ENCODE measurements at regions not wholly inside any gene's neighbourhood (a gene's known extent, or its start where the extent isn't known, plus 50 kb on each side); places are given as distances from the start of the nearest gene placed in this dataset.

DNA sequence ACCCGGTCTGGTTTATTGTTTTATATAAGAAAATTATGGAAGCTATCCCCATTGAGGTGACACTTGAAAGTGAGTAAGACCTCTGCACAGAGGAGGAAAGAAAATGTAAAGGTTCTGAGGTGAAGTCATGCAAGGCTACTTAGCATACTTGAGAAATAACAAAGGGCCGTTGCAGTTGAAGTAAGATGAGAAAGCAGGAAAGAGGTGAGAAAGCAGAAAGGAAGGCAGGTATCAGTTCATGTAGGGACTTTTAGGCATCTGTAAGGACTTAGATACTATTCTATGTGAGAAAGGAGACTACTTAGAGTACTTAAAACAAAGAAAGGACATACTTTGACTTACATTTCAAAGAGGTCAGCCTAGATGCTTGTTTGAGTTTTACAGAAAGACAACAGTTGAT, 84.7 kb downstream of the CASP12 start:
- H3K9me3 ChIP-seq (ENCODE audit: control insufficient read depth in 1 of 2, low read length in 2 of 2), result no peaks in the 10 kb centered on the region
- ChIA-PET CTCF (ENCODE audit: partially characterized antibody) (no interaction called here), POLR2A (ENCODE audit: partially characterized antibody) (no interaction called here)
- Mint-ChIP-seq H3K4me1 (peaks cover 0 to 2% (median 0%) of the 10 kb centered on the region in 4 donors), H3K36me3 (no peaks in the 10 kb centered on the region), H3K27me3 (no peaks in the 10 kb centered on the region), H3K4me3 (no peak overlapping the region), H3K27ac (no peak overlapping the region), H3K9me3 (peaks cover 0 to 2% (median 0%) of the 10 kb centered on the region in 8 donors)
- no peaks in the 10 kb centered on the region for H3K27me3 ChIP-seq (ENCODE audit: insufficient read depth, low read length)
- H3K36me3 ChIP-seq (ENCODE audit: insufficient read depth, low read length), result no peaks in the 10 kb centered on the region
- no peak for DNase-seq
- H3K4me1 ChIP-seq (ENCODE audit: insufficient read depth, low read length), result no peaks in the 10 kb centered on the region
- H3K4me3 ChIP-seq (ENCODE audit: low read length in 2 of 2), result no peak overlapping the region
- no peak overlapping the region for H3K27ac ChIP-seq (ENCODE audit: low read depth, low read length)
- intact Hi-C loops (cut with micrococcal nuclease), result no loop called here

DNA sequence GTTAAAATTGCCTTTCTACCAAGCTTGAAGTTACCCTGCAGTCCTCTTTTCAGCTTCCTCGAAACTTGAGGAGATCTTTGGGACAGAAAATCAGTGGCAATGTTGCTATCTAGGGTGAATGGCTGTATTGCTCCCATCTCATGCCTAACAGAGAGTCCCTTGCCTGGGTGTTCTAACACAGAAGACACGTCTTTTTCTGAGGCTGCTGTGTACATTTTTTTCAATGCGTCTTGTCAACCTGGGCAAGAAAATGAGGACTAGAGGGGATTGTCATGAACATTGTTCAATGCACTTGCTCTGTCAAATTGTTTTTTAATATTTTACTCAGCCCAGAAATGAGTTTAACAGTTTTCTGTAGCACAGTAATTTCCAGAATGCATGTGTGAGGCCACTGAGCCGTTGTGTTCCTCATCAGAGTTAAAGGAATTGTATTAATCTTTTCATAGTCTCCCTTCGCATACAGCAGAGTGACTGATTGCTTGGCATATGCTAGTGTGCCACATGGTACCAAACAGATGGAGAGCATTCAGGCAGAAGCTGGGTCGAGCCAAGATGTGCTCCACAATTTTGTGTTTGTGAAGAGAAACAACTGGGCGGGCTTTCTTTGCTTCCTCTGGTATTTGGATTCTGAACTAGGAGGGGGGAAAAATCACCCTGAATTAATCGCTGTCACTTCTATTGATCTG, 86.0 kb downstream of the CASP12 start:
- Mint-ChIP-seq H3K4me3 (no peak overlapping the region), H3K36me3 (no peaks in the 10 kb centered on the region), H3K27me3 (no peaks in the 10 kb centered on the region), H3K9me3 (peaks cover 0 to 2% (median 0%) of the 10 kb centered on the region in 8 donors), H3K4me1 (no peaks in the 10 kb centered on the region), H3K27ac (no peak overlapping the region)
- H3K27me3 ChIP-seq (ENCODE audit: insufficient read depth, low read length), result no peaks in the 10 kb centered on the region
- intact Hi-C loops (cut with micrococcal nuclease), result no loop called here
- no peak overlapping the region for H3K27ac ChIP-seq (ENCODE audit: low read depth, low read length)
- no peaks in the 10 kb centered on the region for H3K9me3 ChIP-seq (ENCODE audit: control insufficient read depth in 1 of 2, low read length in 2 of 2)
- no peak for DNase-seq
- H3K4me1 ChIP-seq (ENCODE audit: insufficient read depth, low read length), result no peaks in the 10 kb centered on the region
- ChIA-PET POLR2A (ENCODE audit: partially characterized antibody) (no interaction called here), CTCF (ENCODE audit: partially characterized antibody) (interaction anchor here (0.7 kb wide), 1 partner anchor 129 kb away, joined by 3 read pairs; no protein-coding TSS in a partner anchor)
- H3K36me3 ChIP-seq (ENCODE audit: insufficient read depth, low read length), result no peaks in the 10 kb centered on the region
- H3K4me3 ChIP-seq (ENCODE audit: low read length in 2 of 2), result no peak overlapping the region

DNA sequence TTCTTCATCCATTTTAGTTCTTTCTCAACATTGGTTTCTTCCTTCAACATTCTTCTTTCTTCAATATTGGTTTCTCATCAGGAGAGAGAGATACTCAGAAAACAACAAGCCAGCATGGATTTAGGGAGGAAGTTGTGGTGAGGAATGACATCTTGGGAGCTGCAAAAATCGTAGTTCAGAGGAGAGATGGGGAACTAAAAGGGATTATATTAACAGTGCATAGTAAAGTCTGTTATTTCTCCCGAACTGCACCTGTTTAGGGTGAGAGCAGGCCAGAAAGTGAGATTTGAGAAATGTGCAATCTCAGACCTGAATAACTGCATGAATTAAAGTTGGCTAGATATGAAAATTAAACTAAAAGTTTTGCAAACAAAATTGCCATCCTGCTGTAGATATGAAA, 94.5 kb downstream of the CASP12 start:
- H3K4me1 Mint-ChIP-seq, result peaks cover 13 to 19% (median 16%) of the 10 kb centered on the region in 4 donors
- H3K27ac Mint-ChIP-seq, result peak overlapping the region in 1 of 7 donors; percentile 28
- peaks cover 20% of the 10 kb centered on the region for H3K4me1 ChIP-seq (ENCODE audit: insufficient read depth, low read length)
- H3K4me3 ChIP-seq (ENCODE audit: low read length in 2 of 2), result no peak overlapping the region
- no peaks in the 10 kb centered on the region for H3K27me3 Mint-ChIP-seq
- no peaks in the 10 kb centered on the region for H3K9me3 ChIP-seq (ENCODE audit: control insufficient read depth in 1 of 2, low read length in 2 of 2)
- no peak overlapping the region for H3K4me3 Mint-ChIP-seq
- H3K36me3 ChIP-seq (ENCODE audit: insufficient read depth, low read length), result no peaks in the 10 kb centered on the region
- H3K27ac ChIP-seq (ENCODE audit: low read depth, low read length), result no peak overlapping the region
- intact Hi-C loops (cut with micrococcal nuclease), result no loop called here
- no peaks in the 10 kb centered on the region for H3K9me3 Mint-ChIP-seq
- POLR2A ChIA-PET (ENCODE audit: partially characterized antibody), result no interaction called here
- H3K36me3 Mint-ChIP-seq, result no peaks in the 10 kb centered on the region
- no peak for DNase-seq
- H3K27me3 ChIP-seq (ENCODE audit: insufficient read depth, low read length), result no peaks in the 10 kb centered on the region
- CTCF ChIA-PET (ENCODE audit: partially characterized antibody), result interaction anchor here (0.6 kb wide), 1 partner anchor 90 kb away, joined by 4 read pairs; no protein-coding TSS in a partner anchor

DNA sequence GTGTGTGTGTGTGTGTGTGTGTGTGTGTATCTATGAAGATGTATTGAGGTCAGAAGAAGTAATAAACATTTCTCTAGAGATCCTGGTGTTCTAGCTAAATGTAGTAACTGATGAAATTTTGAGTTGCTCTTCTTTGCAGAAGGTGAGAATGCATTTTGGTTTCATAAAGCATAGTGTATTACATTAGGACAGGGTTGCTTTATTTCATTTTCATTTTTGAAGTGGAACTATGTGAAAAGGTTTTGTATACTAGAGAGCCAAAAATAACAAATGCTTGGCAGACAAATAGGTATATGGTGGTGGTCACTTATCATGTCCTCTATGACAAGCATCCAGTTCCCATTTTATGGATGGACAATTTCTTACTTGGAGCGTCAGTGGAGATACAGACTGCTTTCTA, 99.0 kb downstream of the CASP12 start:
- Histone ChIP-seq H3K4me1 (ENCODE audit: insufficient read depth, low read length) (peaks cover 29% of the 10 kb centered on the region), H3K9me3 (ENCODE audit: control insufficient read depth in 1 of 2, low read length in 2 of 2) (no peaks in the 10 kb centered on the region), H3K4me3 (ENCODE audit: low read length in 2 of 2) (peak overlapping the region in 1 of 2 donors; percentile 16), H3K36me3 (ENCODE audit: insufficient read depth, low read length) (no peaks in the 10 kb centered on the region), H3K27me3 (ENCODE audit: insufficient read depth, low read length) (no peaks in the 10 kb centered on the region), H3K27ac (ENCODE audit: low read depth, low read length) (no peak overlapping the region)
- Mint-ChIP-seq H3K27ac (peak overlapping the region; percentile 71 to 92 (median 89)), H3K4me3 (peak overlapping the region; percentile 80 to 93 (median 84)), H3K9me3 (peaks cover 0 to 6% (median 3%) of the 10 kb centered on the region in 8 donors), H3K27me3 (no peaks in the 10 kb centered on the region), H3K36me3 (peaks cover 1 to 3% of the 10 kb centered on the region in 2 donors), H3K4me1 (peaks cover 24 to 37% (median 33%) of the 10 kb centered on the region in 4 donors)
- DNase-seq, result peak in 3 of 5 donors; percentile 6 to 14 (median 9)
- intact Hi-C loops (cut with micrococcal nuclease), result loop anchor here (2.0 kb wide), 2 partner anchors 92 to 190 kb away; no protein-coding TSS in a partner anchor
- CTCF ChIA-PET (ENCODE audit: partially characterized antibody), result interaction anchor here (1.1 kb wide), 1 partner anchor 63 kb away, joined by 4 read pairs; no protein-coding TSS in a partner anchor
- POLR2A ChIA-PET (ENCODE audit: partially characterized antibody), result interaction anchor here (1.3 to 2.1 kb wide), 2 partner anchors 93 to 117 kb away, joined by 3 to 12 read pairs; no protein-coding TSS in a partner anchor

DNA sequence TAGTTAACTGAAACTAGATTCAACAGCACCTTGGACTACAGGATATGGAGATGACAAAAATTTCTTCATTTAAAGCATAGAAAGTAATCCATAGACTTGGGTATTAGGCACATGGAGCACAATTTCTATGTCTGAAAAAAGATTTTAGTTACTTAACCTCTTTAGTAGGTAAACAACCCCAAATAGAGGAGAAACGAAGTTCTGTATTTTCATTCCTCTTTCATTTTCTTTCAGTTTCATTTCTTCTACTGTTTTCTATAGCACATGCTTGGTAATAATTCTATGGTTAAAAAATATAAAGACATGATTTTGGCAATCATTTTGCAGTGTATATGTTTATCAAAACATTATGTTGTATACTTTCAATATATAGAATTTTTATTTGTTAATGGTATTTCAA, 99.5 kb downstream of the CASP12 start:
- Histone ChIP-seq H3K27me3 (ENCODE audit: insufficient read depth, low read length) (no peaks in the 10 kb centered on the region), H3K27ac (ENCODE audit: low read depth, low read length) (peak overlapping the region; percentile 44), H3K4me1 (ENCODE audit: insufficient read depth, low read length) (peaks cover 29% of the 10 kb centered on the region), H3K36me3 (ENCODE audit: insufficient read depth, low read length) (no peaks in the 10 kb centered on the region), H3K4me3 (ENCODE audit: low read length in 2 of 2) (peak overlapping the region in 1 of 2 donors; percentile 37), H3K9me3 (ENCODE audit: control insufficient read depth in 1 of 2, low read length in 2 of 2) (no peaks in the 10 kb centered on the region)
- peaks cover 0 to 6% (median 3%) of the 10 kb centered on the region in 8 donors for H3K9me3 Mint-ChIP-seq
- ChIA-PET POLR2A (ENCODE audit: partially characterized antibody) (interaction anchor here (0.7 to 2.1 kb wide), 2 partner anchors 93 to 118 kb away, joined by 3 to 12 read pairs; no protein-coding TSS in a partner anchor), CTCF (ENCODE audit: partially characterized antibody) (interaction anchor here (0.9 to 1.0 kb wide), 2 partner anchors 93 to 190 kb away, joined by 3 to 4 read pairs; no protein-coding TSS in a partner anchor)
- peaks cover 1 to 3% of the 10 kb centered on the region in 2 donors for H3K36me3 Mint-ChIP-seq
- intact Hi-C loops (cut with micrococcal nuclease), result loop anchor here (2.0 kb wide), 2 partner anchors 92 to 190 kb away; no protein-coding TSS in a partner anchor
- peak overlapping the region; percentile 80 to 94 (median 84) for H3K4me3 Mint-ChIP-seq
- no peaks in the 10 kb centered on the region for H3K27me3 Mint-ChIP-seq
- DNase-seq, result peak in 4 of 5 donors; percentile 9 to 20 (median 12)
- peak overlapping the region; percentile 71 to 92 (median 89) for H3K27ac Mint-ChIP-seq
- H3K4me1 Mint-ChIP-seq, result peaks cover 24 to 37% (median 33%) of the 10 kb centered on the region in 4 donors

DNA sequence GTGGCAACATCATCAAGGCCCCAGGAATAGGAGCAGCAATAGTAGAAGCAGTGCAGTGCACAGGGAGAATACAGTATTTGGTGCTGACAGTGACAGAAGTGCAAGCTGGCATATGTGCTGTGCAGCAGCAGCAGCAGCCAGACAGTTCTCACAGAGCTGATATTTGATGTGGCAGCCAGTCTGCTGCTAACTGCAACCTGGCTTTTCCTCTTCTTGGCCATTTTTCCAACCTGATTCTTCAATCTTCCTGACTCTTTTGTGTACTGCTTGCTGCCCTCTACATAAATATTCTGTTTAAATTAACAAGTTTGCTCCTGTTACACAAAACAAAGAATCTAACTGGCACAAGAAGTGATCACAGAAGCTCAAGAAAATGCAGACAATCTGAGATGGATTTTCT, 102.0 kb downstream of the CASP12 start:
- ChIA-PET CTCF (ENCODE audit: partially characterized antibody) (interaction anchor here (1.3 kb wide), 1 partner anchor 10 kb away, joined by 4 read pairs; no protein-coding TSS in a partner anchor), POLR2A (ENCODE audit: partially characterized antibody) (interaction anchor here (0.9 kb wide), 1 partner anchor 91 kb away, joined by 3 read pairs; no protein-coding TSS in a partner anchor)
- Histone ChIP-seq H3K27ac (ENCODE audit: low read depth, low read length) (no peak overlapping the region), H3K4me3 (ENCODE audit: low read length in 2 of 2) (no peak overlapping the region), H3K9me3 (ENCODE audit: control insufficient read depth in 1 of 2, low read length in 2 of 2) (no peaks in the 10 kb centered on the region), H3K36me3 (ENCODE audit: insufficient read depth, low read length) (no peaks in the 10 kb centered on the region), H3K27me3 (ENCODE audit: insufficient read depth, low read length) (no peaks in the 10 kb centered on the region), H3K4me1 (ENCODE audit: insufficient read depth, low read length) (peaks cover 29% of the 10 kb centered on the region)
- no peak overlapping the region for H3K27ac Mint-ChIP-seq
- H3K4me3 Mint-ChIP-seq, result no peak overlapping the region
- no peak for DNase-seq
- intact Hi-C loops (cut with micrococcal nuclease), result no loop called here
- H3K27me3 Mint-ChIP-seq, result no peaks in the 10 kb centered on the region
- H3K36me3 Mint-ChIP-seq, result peaks cover 1 to 3% of the 10 kb centered on the region in 2 donors
- H3K4me1 Mint-ChIP-seq, result peaks cover 24 to 37% (median 32%) of the 10 kb centered on the region in 4 donors
- H3K9me3 Mint-ChIP-seq, result peaks cover 0 to 6% (median 3%) of the 10 kb centered on the region in 8 donors

DNA sequence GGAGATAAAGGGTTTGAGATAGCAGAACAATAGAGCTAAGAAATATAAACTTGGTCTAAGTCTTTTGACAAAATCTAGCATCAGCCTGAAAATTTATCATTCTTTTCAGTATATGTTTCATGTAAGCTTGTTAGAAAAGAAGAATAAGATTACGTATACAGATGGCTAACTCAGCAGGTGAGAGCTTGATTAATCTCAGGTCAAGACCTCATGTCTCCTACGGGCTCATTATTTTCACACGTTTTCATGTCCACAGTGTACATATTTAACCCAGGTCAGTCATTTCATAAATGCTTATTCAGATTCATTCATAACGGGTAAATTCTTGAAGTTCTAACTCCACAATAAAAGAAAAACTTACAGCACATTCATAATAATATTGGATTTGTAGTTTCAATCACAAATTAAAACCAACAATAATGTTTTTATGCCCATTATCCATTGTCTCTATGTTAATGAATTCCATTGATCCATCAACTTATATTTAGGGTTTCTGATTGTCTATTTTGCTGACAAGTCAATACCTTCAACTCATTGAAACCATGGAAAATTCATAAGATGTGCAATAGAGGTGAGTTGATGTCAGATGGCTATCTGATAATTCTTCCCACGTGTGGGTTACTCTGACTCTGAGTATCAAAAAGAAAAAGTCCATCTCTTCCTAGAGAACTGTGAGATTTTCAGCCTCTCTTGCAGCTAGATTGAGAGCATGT, 102.6 kb downstream of the CASP12 start:
- intact Hi-C loops (cut with micrococcal nuclease), result no loop called here
- Histone ChIP-seq H3K4me3 (ENCODE audit: low read length in 2 of 2) (no peak overlapping the region), H3K36me3 (ENCODE audit: insufficient read depth, low read length) (no peaks in the 10 kb centered on the region), H3K27me3 (ENCODE audit: insufficient read depth, low read length) (no peaks in the 10 kb centered on the region), H3K27ac (ENCODE audit: low read depth, low read length) (no peak overlapping the region), H3K4me1 (ENCODE audit: insufficient read depth, low read length) (peaks cover 25% of the 10 kb centered on the region), H3K9me3 (ENCODE audit: control insufficient read depth in 1 of 2, low read length in 2 of 2) (no peaks in the 10 kb centered on the region)
- no peak overlapping the region for H3K4me3 Mint-ChIP-seq
- no peak overlapping the region for H3K27ac Mint-ChIP-seq
- no peak for DNase-seq
- peaks cover 1 to 3% of the 10 kb centered on the region in 2 donors for H3K36me3 Mint-ChIP-seq
- POLR2A ChIA-PET (ENCODE audit: partially characterized antibody), result no interaction called here
- peaks cover 23 to 34% (median 30%) of the 10 kb centered on the region in 4 donors for H3K4me1 Mint-ChIP-seq
- no peaks in the 10 kb centered on the region for H3K27me3 Mint-ChIP-seq
- H3K9me3 Mint-ChIP-seq, result peaks cover 0 to 6% (median 3%) of the 10 kb centered on the region in 8 donors
- CTCF ChIA-PET (ENCODE audit: partially characterized antibody), result interaction anchor here (1.3 kb wide), 1 partner anchor 11 kb away, joined by 4 read pairs; no protein-coding TSS in a partner anchor
